ENCODE measurements at regions not wholly inside any gene's neighbourhood (a gene's known extent, or its start where the extent isn't known, plus 50 kb on each side); places are given as distances from the start of the nearest gene placed in this dataset.

DNA sequence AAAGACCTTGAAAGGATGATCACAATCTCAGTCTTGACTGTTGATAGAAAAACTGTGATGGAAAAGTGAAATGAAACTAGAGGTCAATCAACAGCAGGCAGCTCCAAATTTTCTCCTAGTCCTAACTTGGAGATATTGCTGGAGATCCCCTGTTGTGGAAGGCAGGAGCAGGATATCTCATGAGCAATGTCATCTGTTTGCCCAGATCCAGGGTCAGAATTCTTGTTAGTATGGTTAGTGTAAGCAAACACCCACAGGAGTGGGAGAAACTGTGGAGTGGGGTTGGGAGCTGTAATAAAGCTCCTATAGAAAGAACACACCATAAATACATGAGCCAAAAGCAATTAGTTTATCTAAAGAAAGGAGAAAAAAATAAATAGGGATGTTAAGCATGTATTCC, 169.0 kb downstream of the AKR1D1 start:
- H3K79me2 ChIP-seq (ENCODE audit: control insufficient read depth, insufficient read depth, low read length) = no peaks in the 10 kb centered on the region
- ChIA-PET CTCF (no interaction called here), POLR2A (no interaction called here)
- TF ChIP-seq EZH2 (IDR thresholded peaks at IDR 0.05; ENCODE audit: borderline replicate concordance, insufficient read depth, low read depth, low read length, poor library complexity, severe bottlenecking) = no peak
- TF ChIP-seq, protein P1, sequence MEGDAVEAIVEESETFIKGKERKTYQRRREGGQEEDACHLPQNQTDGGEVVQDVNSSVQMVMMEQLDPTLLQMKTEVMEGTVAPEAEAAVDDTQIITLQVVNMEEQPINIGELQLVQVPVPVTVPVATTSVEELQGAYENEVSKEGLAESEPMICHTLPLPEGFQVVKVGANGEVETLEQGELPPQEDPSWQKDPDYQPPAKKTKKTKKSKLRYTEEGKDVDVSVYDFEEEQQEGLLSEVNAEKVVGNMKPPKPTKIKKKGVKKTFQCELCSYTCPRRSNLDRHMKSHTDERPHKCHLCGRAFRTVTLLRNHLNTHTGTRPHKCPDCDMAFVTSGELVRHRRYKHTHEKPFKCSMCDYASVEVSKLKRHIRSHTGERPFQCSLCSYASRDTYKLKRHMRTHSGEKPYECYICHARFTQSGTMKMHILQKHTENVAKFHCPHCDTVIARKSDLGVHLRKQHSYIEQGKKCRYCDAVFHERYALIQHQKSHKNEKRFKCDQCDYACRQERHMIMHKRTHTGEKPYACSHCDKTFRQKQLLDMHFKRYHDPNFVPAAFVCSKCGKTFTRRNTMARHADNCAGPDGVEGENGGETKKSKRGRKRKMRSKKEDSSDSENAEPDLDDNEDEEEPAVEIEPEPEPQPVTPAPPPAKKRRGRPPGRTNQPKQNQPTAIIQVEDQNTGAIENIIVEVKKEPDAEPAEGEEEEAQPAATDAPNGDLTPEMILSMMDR (IDR thresholded peaks at IDR 0.05) = no peak
- no peak overlapping the region for H3K4me2 ChIP-seq (replicated peaks; ENCODE audit: low read depth, low read length, poor library complexity, severe bottlenecking)
- intact Hi-C loops (cut with micrococcal nuclease) = no loop called here
- H3K4me1 Mint-ChIP-seq = no peaks in the 10 kb centered on the region
- no peaks in the 10 kb centered on the region for H3K36me3 ChIP-seq (replicated peaks in 1 of 2; ENCODE audit: control extremely low read depth in 1 of 2, control insufficient read depth in 1 of 2, extremely low read depth in 1 of 2, insufficient read depth in 2 of 2, low read length in 1 of 2)
- H3K27ac ChIP-seq (ENCODE audit: low read length in 2 of 2) = no peak overlapping the region
- H2AFZ ChIP-seq (ENCODE audit: insufficient read depth, low read depth, low read length, poor library complexity, severe bottlenecking) = no peak overlapping the region
- H3K9me3 Mint-ChIP-seq (ENCODE audit: insufficient read depth) = peaks cover 4% of the 10 kb centered on the region
- H3K4me3 ChIP-seq (ENCODE audit: control extremely low read depth in 1 of 5, extremely low read depth in 1 of 5, insufficient read depth in 1 of 5, low read depth in 2 of 5, low read length in 4 of 5) = no peak overlapping the region
- H3K9me3 ChIP-seq (ENCODE audit: control extremely low read depth in 1 of 3, control insufficient read depth in 2 of 3, insufficient read depth in 1 of 3, low read length in 2 of 3) = peaks cover 0 to 5% (median 3%) of the 10 kb centered on the region in 3 donors
- no peaks in the 10 kb centered on the region for H3K27me3 Mint-ChIP-seq
- no peak overlapping the region for H3K9ac ChIP-seq (ENCODE audit: low read length)
- no peak for DNase-seq
- H4K20me1 ChIP-seq (ENCODE audit: control insufficient read depth, insufficient read depth, low read length, poor library complexity, severe bottlenecking) = no peaks in the 10 kb centered on the region
- no peaks in the 10 kb centered on the region for H3K27me3 ChIP-seq (replicated peaks in 1 of 4; ENCODE audit: control extremely low read depth in 1 of 4, control insufficient read depth in 3 of 4, insufficient read depth in 4 of 4, low read length in 3 of 4)
- no peaks in the 10 kb centered on the region for H3K4me1 ChIP-seq (ENCODE audit: control insufficient read depth in 2 of 2, insufficient read depth in 2 of 2, low read length in 2 of 2)
- no peak overlapping the region for H3K4me3 Mint-ChIP-seq
- no peak overlapping the region for H3K27ac Mint-ChIP-seq
- ATAC-seq (ENCODE audit: low read depth) = no peak

DNA sequence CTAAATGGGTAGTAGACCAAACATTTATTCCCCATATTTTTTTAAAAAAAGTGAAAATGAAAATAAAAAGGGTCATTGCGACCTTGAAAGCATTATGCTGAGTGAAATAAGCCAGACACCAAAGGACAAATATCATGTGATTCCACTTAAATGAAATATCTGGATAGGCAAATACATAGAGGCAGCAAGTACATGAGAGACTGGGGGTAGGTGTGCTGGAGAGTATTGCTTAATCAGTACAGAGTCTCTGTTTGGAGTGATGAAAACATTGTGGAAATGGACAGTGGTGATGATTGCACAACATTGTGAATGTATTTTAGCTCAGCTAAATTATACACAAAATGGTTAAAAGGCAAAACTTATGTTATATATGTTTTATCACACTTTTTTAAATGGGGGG, 169.4 kb downstream of the AKR1D1 start:
- Histone ChIP-seq H3K27me3 (replicated peaks in 1 of 4; ENCODE audit: control extremely low read depth in 1 of 4, control insufficient read depth in 3 of 4, insufficient read depth in 4 of 4, low read length in 3 of 4) (no peaks in the 10 kb centered on the region), H4K20me1 (ENCODE audit: control insufficient read depth, insufficient read depth, low read length, poor library complexity, severe bottlenecking) (no peaks in the 10 kb centered on the region), H3K9me3 (ENCODE audit: control extremely low read depth in 1 of 3, control insufficient read depth in 2 of 3, insufficient read depth in 1 of 3, low read length in 2 of 3) (peaks cover 0 to 5% (median 3%) of the 10 kb centered on the region in 3 donors), H3K9ac (ENCODE audit: low read length) (no peak overlapping the region), H3K4me1 (ENCODE audit: control insufficient read depth in 2 of 2, insufficient read depth in 2 of 2, low read length in 2 of 2) (no peaks in the 10 kb centered on the region), H3K4me3 (ENCODE audit: control extremely low read depth in 1 of 5, extremely low read depth in 1 of 5, insufficient read depth in 1 of 5, low read depth in 2 of 5, low read length in 4 of 5) (no peak overlapping the region), H3K4me2 (replicated peaks; ENCODE audit: low read depth, low read length, poor library complexity, severe bottlenecking) (no peak overlapping the region), H3K36me3 (replicated peaks in 1 of 2; ENCODE audit: control extremely low read depth in 1 of 2, control insufficient read depth in 1 of 2, extremely low read depth in 1 of 2, insufficient read depth in 2 of 2, low read length in 1 of 2) (no peaks in the 10 kb centered on the region), H3K27ac (ENCODE audit: low read length in 2 of 2) (no peak overlapping the region), H3K79me2 (ENCODE audit: control insufficient read depth, insufficient read depth, low read length) (no peaks in the 10 kb centered on the region), H2AFZ (ENCODE audit: insufficient read depth, low read depth, low read length, poor library complexity, severe bottlenecking) (no peak overlapping the region)
- DNase-seq (no peak), ATAC-seq (ENCODE audit: low read depth) (no peak)
- ChIA-PET POLR2A (no interaction called here), CTCF (no interaction called here)
- no peak for TF ChIP-seq EZH2 (IDR thresholded peaks at IDR 0.05; ENCODE audit: borderline replicate concordance, insufficient read depth, low read depth, low read length, poor library complexity, severe bottlenecking)
- TF ChIP-seq, protein P1 (IDR thresholded peaks at IDR 0.05) = no peak
- Mint-ChIP-seq H3K4me3 (no peak overlapping the region), H3K27me3 (no peaks in the 10 kb centered on the region), H3K27ac (no peak overlapping the region), H3K4me1 (no peaks in the 10 kb centered on the region), H3K9me3 (ENCODE audit: insufficient read depth) (peaks cover 4% of the 10 kb centered on the region)
- intact Hi-C loops (cut with micrococcal nuclease) = no loop called here
- WGBS (ENCODE audit: insufficient coverage) = no CpG with 5 or more reads among the region's 1 CpG
